Astrocyte (in vitro differentiated cells and primary cell): ENCODE measurements at regions not wholly inside any gene's neighbourhood (a gene's known extent, or its start where the extent isn't known, plus 50 kb on each side); places are given as distances from the start of the nearest gene placed in this dataset.
A peak's percentile ranks its signal among the peaks of the same experiment; 100 is the strongest.
"Not testable (repeated sequence)": the region's sequence is repeated elsewhere in the genome, so short reads cannot be mapped to it uniquely, and the experiment has no call there.

Experiments used
- DNase-seq: peaks from one replicate; pipeline ENCODE4 v3.0.0-alpha.2; 2010; ENCODE audit warnings: low read depth
- FAIRE-seq: peaks from 2 replicates; lab custom pipeline; 2011; peaks lifted over from hg19 to GRCh38; lab: Jason Lieb, UNC
- H2AFZ ChIP-seq: 2 replicates; pipeline ENCODE4 v1.6.0; 2012; ENCODE audit warnings: low read depth, low read length, inconsistent platforms
- H3K27ac ChIP-seq: 2 replicates; pipeline ENCODE4 v1.5.1; 2011; ENCODE audit warnings: low read depth, low read length, inconsistent platforms
- H3K27me3 ChIP-seq: 2 replicates; pipeline ENCODE4 v1.6.0; 2011; ENCODE audit warnings: low read length, inconsistent platforms; ENCODE audit not compliant: insufficient read depth
- H3K36me3 ChIP-seq: 2 replicates; pipeline ENCODE4 v1.5.1; 2011; ENCODE audit warnings: low read length, inconsistent platforms; ENCODE audit not compliant: insufficient read depth
- H3K4me1 ChIP-seq: 2 replicates; pipeline ENCODE4 v1.5.1; 2011; ENCODE audit warnings: low read length, inconsistent platforms; ENCODE audit not compliant: insufficient read depth
- H3K4me2 ChIP-seq: 2 replicates; pipeline ENCODE4 v1.6.0; 2012; ENCODE audit warnings: low read length, inconsistent platforms
- H3K4me3 ChIP-seq: 2 replicates; pipeline ENCODE4 v1.5.1; 2011; ENCODE audit warnings: low read depth, mild to moderate bottlenecking, low read length, inconsistent platforms; ENCODE audit not compliant: insufficient read depth
- H3K79me2 ChIP-seq: 2 replicates; pipeline ENCODE4 v1.6.0; 2012; ENCODE audit warnings: mild to moderate bottlenecking, low read length, inconsistent platforms; ENCODE audit not compliant: insufficient read depth
- H3K9ac ChIP-seq: 2 replicates; pipeline ENCODE4 v1.6.0; 2012; ENCODE audit warnings: mild to moderate bottlenecking, low read length, inconsistent platforms
- H3K9me3 ChIP-seq: 2 replicates; pipeline ENCODE4 v1.5.1; 2012; ENCODE audit warnings: low read depth, mild to moderate bottlenecking, low read length, inconsistent platforms; ENCODE audit not compliant: insufficient read depth
- H4K20me1 ChIP-seq: 2 replicates; pipeline ENCODE4 v1.6.0; 2012; ENCODE audit warnings: low read length, inconsistent platforms; ENCODE audit not compliant: insufficient read depth
- H3K27ac Mint-ChIP-seq: one replicate; pipeline ENCODE4 v1.8.0; 2021; ENCODE audit warnings: mild to moderate bottlenecking, mixed read lengths; ENCODE audit not compliant: unreplicated experiment
- H3K27me3 Mint-ChIP-seq: one replicate; pipeline ENCODE4 v1.8.0; 2021; ENCODE audit warnings: low read depth, mixed read lengths; ENCODE audit not compliant: unreplicated experiment
- H3K36me3 Mint-ChIP-seq: one replicate; pipeline ENCODE4 v1.8.0; 2021; ENCODE audit warnings: low read depth, mixed read lengths; ENCODE audit not compliant: unreplicated experiment
- H3K4me1 Mint-ChIP-seq: one replicate; pipeline ENCODE4 v1.8.0; 2021; ENCODE audit warnings: low read depth, mixed read lengths; ENCODE audit not compliant: unreplicated experiment
- H3K4me3 Mint-ChIP-seq: one replicate; pipeline ENCODE4 v1.8.0; 2021; ENCODE audit warnings: mild to moderate bottlenecking, moderate library complexity, mixed read lengths; ENCODE audit not compliant: unreplicated experiment
- H3K9me3 Mint-ChIP-seq: one replicate; pipeline ENCODE4 v1.8.0; 2021; ENCODE audit warnings: mild to moderate bottlenecking, mixed read lengths; ENCODE audit not compliant: unreplicated experiment
- CTCF ChIP-seq: IDR thresholded peaks from 2 replicates; pipeline ENCODE4 v1.5.1; 2011; ENCODE audit warnings: low read depth, mild to moderate bottlenecking, inconsistent platforms, low read length, moderate library complexity; ENCODE audit not compliant: insufficient read depth
- EZH2 ChIP-seq: IDR thresholded peaks from 2 replicates; pipeline ENCODE4 v1.6.1; 2012; ENCODE audit warnings: mild to moderate bottlenecking, low read length, inconsistent platforms; ENCODE audit not compliant: insufficient read depth

DNA sequence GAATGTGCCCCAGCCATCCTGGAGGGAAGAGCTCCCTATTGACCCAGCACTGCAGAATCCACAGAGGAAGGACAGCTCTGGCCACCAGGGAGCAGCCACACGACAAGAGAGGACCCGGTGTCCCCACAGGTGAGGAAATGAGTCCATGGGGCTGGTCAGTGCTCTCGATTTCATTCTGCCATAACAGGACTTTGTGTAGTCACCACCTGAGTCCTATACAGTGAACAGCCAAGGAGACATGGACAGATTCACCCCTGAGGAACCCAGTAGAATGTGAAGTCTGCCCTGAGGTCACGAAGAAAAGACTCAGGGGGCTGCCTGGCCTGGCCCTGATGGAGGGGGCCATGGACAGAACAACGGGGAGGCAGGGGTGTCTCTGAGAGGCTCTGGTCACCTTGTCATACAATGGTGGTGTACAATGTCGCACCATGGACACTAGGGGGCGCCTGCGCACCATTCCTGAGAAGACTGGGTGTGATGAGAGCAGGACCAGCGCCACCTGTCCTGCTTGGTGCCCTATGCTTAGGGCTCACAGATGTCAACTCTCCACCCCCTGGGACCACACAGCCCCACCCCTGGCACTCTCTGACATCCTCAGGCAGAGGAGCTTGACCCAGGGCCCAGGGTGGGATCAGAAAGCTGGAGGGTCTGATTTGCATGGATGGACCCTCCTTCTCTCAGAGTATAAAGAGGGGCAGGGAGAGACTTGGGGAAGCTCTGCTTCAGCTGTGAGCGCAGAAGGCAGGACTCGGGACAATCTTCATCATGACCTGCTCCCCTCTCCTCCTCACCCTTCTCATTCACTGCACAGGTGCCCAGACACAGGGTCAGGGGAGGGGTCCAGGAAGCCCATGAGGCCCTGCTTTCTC, 77.4 kb downstream of the VPREB1 start:
- not testable (repeated sequence) for H3K4me3 Mint-ChIP-seq, H3K27ac ChIP-seq, H3K9me3 ChIP-seq, H3K4me1 ChIP-seq, H3K4me3 ChIP-seq, DNase-seq, H3K27me3 Mint-ChIP-seq, H3K27ac Mint-ChIP-seq, FAIRE-seq, H3K4me1 Mint-ChIP-seq, H3K79me2 ChIP-seq, H3K27me3 ChIP-seq, H3K9ac ChIP-seq, H3K4me2 ChIP-seq, H3K36me3 ChIP-seq, H3K9me3 Mint-ChIP-seq, H2AFZ ChIP-seq
- H4K20me1 ChIP-seq: peaks cover 22% of the 10 kb centered on the region
- TF ChIP-seq CTCF: peak; percentile 60
- H3K36me3 Mint-ChIP-seq: peaks cover 13% of the 10 kb centered on the region

GRCh38 chr22:22322792-22323191, 78.2 kb downstream of the VPREB1 start:
- DNase-seq (no peak), FAIRE-seq (no peak)
- TF ChIP-seq EZH2 (no peak), CTCF (no peak)
- Mint-ChIP-seq H3K4me1 (no peaks in the 10 kb centered on the region), H3K9me3 (no peaks in the 10 kb centered on the region), H3K27me3 (peaks cover 11% of the 10 kb centered on the region), H3K27ac (no peak overlapping the region), H3K4me3 (no peak overlapping the region), H3K36me3 (peaks cover 13% of the 10 kb centered on the region)
- H3K4me2 ChIP-seq: no peak overlapping the region
- peaks cover 14% of the 10 kb centered on the region for H4K20me1 ChIP-seq
- H3K79me2 ChIP-seq: no peaks in the 10 kb centered on the region
- H2AFZ ChIP-seq: no peak overlapping the region
- peaks cover 9% of the 10 kb centered on the region for H3K36me3 ChIP-seq
- H3K9ac ChIP-seq: no peak overlapping the region
- no peak overlapping the region for H3K27ac ChIP-seq
- H3K4me1 ChIP-seq: no peaks in the 10 kb centered on the region
- no peaks in the 10 kb centered on the region for H3K27me3 ChIP-seq
- H3K9me3 ChIP-seq: no peaks in the 10 kb centered on the region
- no peak overlapping the region for H3K4me3 ChIP-seq

- FAIRE-seq (no peak), DNase-seq (no peak)
- H3K36me3 Mint-ChIP-seq: peaks cover 7% of the 10 kb centered on the region
- TF ChIP-seq EZH2 (no peak), CTCF (no peak)
- no peaks in the 10 kb centered on the region for H3K79me2 ChIP-seq
- H3K27ac Mint-ChIP-seq: no peak overlapping the region
- no peaks in the 10 kb centered on the region for H3K4me1 ChIP-seq
- no peak overlapping the region for H3K4me3 ChIP-seq
- peaks cover 43% of the 10 kb centered on the region for H3K27me3 Mint-ChIP-seq
- H3K4me3 Mint-ChIP-seq: no peak overlapping the region
- no peak overlapping the region for H3K27ac ChIP-seq
- peaks cover 3% of the 10 kb centered on the region for H3K27me3 ChIP-seq
- no peaks in the 10 kb centered on the region for H3K9me3 Mint-ChIP-seq
- H3K9me3 ChIP-seq: no peaks in the 10 kb centered on the region
- H4K20me1 ChIP-seq: no peaks in the 10 kb centered on the region
- H3K9ac ChIP-seq: no peak overlapping the region
- no peak overlapping the region for H2AFZ ChIP-seq
- no peaks in the 10 kb centered on the region for H3K4me1 Mint-ChIP-seq
- no peak overlapping the region for H3K4me2 ChIP-seq
- H3K36me3 ChIP-seq: no peaks in the 10 kb centered on the region
These were observed 83.1 kb downstream of the VPREB1 start for GRCh38 chr22:22327723-22328122.
